HFF-Myc (cell line): ENCODE measurements at regions not wholly inside any gene's neighbourhood (a gene's known extent, or its start where the extent isn't known, plus 50 kb on each side); places are given as distances from the start of the nearest gene placed in this dataset.
"Not testable (repeated sequence)": the region's sequence is repeated elsewhere in the genome, so short reads cannot be mapped to it uniquely, and the experiment has no call there.

ENCODE experiments used
- DNase-seq: peaks from one replicate; pipeline ENCODE4 v3.0.0-alpha.2; 2011; ENCODE audit warnings: low read depth; ENCODE audit errors: extremely low read depth
- H3K4me3 ChIP-seq: replicated peaks from 2 replicates; pipeline ENCODE4 v1.5.1; 2011; ENCODE audit warnings: low read depth, mild to moderate bottlenecking, control low read depth, low read length
- TF ChIP-seq, protein P1 (sequence below): IDR thresholded peaks from 2 replicates; pipeline ENCODE4 v1.5.1; 2012; ENCODE audit warnings: mild to moderate bottlenecking, low read depth, low read length, control low read depth; ENCODE audit errors: missing control alignments

DNA sequence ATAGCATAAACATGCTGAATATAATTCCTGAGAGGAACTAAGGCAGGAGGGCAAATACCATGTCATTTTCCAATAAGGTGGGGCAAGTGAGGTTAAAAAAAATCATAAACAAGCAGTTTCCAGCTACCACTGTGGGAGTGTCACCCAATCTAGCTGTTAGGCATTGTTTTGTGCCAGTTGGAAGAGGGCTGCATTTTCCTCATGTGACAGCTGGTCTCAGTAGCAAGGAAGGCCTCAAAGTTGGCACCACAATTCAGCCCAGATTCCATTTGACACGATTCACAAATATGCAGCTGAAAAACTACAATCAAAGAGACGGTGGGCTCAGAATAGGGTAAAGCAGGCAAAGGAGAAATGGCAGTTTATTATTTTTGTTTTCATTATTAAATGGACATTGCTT is 636.1 kb downstream of the KIF4B start:
- TF ChIP-seq, protein P1, sequence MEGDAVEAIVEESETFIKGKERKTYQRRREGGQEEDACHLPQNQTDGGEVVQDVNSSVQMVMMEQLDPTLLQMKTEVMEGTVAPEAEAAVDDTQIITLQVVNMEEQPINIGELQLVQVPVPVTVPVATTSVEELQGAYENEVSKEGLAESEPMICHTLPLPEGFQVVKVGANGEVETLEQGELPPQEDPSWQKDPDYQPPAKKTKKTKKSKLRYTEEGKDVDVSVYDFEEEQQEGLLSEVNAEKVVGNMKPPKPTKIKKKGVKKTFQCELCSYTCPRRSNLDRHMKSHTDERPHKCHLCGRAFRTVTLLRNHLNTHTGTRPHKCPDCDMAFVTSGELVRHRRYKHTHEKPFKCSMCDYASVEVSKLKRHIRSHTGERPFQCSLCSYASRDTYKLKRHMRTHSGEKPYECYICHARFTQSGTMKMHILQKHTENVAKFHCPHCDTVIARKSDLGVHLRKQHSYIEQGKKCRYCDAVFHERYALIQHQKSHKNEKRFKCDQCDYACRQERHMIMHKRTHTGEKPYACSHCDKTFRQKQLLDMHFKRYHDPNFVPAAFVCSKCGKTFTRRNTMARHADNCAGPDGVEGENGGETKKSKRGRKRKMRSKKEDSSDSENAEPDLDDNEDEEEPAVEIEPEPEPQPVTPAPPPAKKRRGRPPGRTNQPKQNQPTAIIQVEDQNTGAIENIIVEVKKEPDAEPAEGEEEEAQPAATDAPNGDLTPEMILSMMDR: no peak
- DNase-seq: no peak
- H3K4me3 ChIP-seq: no peak overlapping the region

DNA sequence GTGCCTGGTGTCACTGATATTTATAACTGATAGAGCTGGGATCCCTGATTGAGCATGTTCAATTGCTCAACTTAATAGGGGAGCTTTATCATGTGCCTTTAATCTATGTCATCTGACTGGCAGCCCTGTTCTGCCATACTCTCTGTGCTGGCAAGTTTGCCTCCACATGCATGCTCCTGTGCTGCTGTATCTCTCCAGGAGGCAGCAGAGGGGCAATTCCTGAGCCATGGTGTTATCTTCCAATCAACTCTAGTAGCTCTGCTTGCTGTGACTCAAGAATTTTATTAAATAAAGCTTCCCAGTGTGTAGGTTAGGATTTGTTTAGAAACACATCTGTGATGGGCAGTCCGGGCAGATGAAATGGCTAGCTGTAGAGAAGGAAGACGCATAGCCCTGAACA is 642.0 kb downstream of the KIF4B start:
- no peak for DNase-seq
- TF ChIP-seq, protein P1: no peak
- no peak overlapping the region for H3K4me3 ChIP-seq

DNA sequence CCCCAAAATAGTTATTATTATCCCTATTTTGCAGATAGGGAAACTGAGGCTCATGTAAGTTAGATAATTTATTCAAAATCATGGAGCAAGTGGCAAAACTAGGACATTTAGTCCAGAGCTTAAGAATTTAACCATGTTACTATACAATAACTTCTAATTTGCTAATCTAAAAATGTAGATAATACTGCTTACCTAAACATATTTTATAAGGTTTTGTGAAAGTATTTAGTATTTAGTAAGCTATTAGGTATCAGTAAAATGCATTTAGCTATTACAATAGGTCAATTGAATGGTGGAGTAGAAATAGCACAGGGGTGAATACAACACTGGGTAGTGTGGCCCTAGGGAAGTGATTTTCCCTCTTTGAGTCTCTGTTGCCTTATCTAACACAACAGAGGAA is 648.3 kb downstream of the KIF4B start:
- TF ChIP-seq, protein P1: no peak
- no peak for DNase-seq
- no peak overlapping the region for H3K4me3 ChIP-seq

DNA sequence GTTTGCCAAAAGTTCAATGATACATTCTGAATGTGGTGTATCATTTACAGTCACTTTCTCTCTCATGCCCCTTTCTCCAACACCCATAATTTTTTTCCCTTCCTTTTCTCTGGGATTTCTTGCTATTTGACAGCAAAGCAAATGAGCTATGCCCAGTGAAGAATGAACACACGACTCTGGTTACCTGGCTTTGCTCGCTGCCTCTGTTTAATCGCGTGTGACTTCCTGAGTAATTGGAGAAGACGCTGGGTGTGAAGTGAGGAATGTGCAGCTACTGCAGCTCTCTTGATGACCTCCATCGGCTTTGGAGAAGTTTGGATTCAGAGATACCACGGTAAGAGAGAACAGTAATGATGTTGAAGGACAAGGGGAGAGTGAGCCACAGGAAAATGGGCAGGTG is 651.8 kb downstream of the KIF4B start:
- TF ChIP-seq, protein P1: no peak
- H3K4me3 ChIP-seq: no peak overlapping the region
- no peak for DNase-seq

DNA sequence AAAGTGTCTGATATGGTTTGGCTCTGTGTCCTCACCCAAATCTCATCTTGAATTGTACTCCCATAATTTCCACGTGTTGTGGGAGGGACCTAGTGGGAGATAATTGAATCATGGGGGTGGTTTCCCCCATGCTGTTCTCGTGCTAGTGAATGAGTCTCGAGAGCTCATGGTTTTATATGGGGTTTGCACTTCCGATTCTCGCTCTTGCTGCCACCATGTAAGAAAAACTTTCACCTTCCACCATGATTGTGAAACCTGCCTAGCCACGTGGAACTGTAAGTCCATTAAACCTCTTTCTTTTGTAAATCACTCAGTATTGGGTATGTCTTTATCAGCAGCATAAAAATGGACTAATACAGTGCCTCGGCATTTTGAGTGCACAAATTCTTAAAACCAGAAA is 655.0 kb upstream of the SGCD start:
- H3K4me3 ChIP-seq, DNase-seq: not testable (repeated sequence)

DNA sequence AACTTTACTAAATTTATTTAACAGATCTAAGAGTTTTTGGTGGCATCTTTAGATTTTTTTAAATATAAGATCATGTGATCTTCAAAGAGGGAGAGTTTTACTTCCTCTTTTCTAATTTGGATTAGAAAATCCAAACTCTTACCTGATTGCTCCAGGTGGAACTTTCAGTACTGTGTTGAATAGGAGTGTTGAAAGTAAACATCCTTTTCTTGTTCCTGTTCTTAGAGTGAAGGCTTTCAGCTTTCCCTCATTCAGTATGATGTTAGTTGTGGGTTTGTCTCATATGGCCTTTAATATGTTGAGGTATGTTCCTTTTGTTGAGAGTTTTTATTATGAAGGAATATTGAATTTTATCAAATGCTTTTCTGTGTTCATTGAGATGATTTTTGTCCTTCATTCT is 650.0 kb upstream of the SGCD start:
- no peak overlapping the region for H3K4me3 ChIP-seq
- TF ChIP-seq, protein P1: no peak
- no peak for DNase-seq

DNA sequence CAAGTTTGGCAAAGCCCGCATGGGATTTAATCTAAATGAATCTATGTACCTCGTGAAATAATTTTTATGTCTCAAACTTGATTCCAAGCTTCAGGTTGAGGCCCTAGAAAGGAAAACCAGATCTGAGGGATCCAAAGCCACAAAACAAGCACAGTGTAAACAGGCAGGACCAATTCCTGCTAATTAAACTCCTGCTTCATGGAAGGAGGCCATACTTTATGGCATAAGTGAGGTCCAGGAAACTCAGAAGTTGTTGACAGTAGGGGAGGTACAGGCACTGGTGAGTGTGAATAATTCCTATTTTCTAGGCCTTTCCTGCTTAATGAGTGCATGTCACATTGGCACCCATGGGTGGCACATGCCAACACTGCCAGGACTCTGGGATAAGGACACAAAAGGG is 648.6 kb upstream of the SGCD start:
- TF ChIP-seq, protein P1: no peak
- DNase-seq: no peak
- no peak overlapping the region for H3K4me3 ChIP-seq
